ENCODE measurements at regions not wholly inside any gene's neighbourhood (a gene's known extent, or its start where the extent isn't known, plus 50 kb on each side); places are given as distances from the start of the nearest gene placed in this dataset.
"Not testable (repeated sequence)": the region's sequence is repeated elsewhere in the genome, so short reads cannot be mapped to it uniquely, and the experiment has no call there.

DNA sequence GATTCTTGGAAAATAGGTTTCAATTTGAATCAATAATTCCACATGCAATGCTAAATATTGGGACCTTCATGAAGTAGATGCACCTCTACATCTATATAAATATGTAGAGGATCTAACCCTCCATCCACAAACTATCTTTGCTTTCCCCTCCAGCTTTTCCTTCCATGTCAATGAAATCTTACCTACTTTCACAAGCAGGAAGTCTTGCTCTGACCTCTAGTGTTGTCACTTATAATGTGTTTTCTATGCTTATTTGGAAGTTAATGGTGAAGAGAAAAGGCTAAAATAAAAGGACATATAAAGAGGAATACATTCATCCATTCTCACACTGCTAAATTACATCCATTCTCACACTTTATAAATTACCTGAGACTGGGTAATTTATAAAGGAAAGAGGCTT lies 472.7 kb upstream of the DIAPH2 start:
- Histone ChIP-seq H3K27ac (no peak overlapping the region), H3K36me3 (no peaks in the 10 kb centered on the region), H3K9me3 (peaks cover 0 to 21% (median 0%) of the 10 kb centered on the region in 8 donors), H3K4me3 (no peak overlapping the region), H3K4me1 (no peaks in the 10 kb centered on the region), H3K27me3 (replicated peaks in 1 of 7) (no peaks in the 10 kb centered on the region)
- intact Hi-C loops (cut with DNase I; ENCODE audit: low total_unique reads) = no loop called here
- DNase-seq = no peak
- TF ChIP-seq POLR2A (IDR thresholded peaks at IDR 0.05) (no peak), POLR2AphosphoS5 (IDR thresholded peaks at IDR 0.05) (no peak)
- TF ChIP-seq, protein P1, sequence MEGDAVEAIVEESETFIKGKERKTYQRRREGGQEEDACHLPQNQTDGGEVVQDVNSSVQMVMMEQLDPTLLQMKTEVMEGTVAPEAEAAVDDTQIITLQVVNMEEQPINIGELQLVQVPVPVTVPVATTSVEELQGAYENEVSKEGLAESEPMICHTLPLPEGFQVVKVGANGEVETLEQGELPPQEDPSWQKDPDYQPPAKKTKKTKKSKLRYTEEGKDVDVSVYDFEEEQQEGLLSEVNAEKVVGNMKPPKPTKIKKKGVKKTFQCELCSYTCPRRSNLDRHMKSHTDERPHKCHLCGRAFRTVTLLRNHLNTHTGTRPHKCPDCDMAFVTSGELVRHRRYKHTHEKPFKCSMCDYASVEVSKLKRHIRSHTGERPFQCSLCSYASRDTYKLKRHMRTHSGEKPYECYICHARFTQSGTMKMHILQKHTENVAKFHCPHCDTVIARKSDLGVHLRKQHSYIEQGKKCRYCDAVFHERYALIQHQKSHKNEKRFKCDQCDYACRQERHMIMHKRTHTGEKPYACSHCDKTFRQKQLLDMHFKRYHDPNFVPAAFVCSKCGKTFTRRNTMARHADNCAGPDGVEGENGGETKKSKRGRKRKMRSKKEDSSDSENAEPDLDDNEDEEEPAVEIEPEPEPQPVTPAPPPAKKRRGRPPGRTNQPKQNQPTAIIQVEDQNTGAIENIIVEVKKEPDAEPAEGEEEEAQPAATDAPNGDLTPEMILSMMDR (IDR thresholded peaks at IDR 0.05 in 8 of 11, conservative IDR thresholded peaks at IDR 0.05 in 3 of 11) = no peak

DNA sequence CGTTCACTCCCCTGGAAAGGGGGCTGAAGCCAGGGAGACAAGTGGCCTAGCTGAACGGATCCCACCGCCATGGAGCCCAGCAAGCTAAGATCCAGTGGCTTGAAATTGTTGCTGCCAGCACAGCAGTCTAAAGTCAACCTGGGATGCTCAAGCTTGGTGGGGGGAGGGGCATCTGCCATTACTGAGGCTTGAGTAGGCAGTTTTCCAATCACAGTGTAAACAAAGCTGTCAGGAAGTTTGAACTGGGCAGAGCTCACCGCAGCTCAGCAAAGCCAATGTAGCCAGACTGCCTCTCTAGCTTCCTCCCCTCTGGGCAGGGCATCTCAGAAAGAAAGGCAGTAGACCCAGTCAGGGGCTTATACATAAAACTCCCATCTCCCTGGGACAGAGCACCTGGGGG lies 470.0 kb upstream of the DIAPH2 start:
- H3K36me3 ChIP-seq; H3K4me1 ChIP-seq; intact Hi-C loops (cut with DNase I; ENCODE audit: low total_unique reads); H3K27ac ChIP-seq; H3K27me3 ChIP-seq (replicated peaks in 1 of 7); H3K4me3 ChIP-seq; DNase-seq: not testable (repeated sequence)
- 76 to 100% (median 89%) methylated on average over 3 to 4 of the region's 4 CpGs for WGBS, 5 donors
- peaks cover 0 to 21% (median 0%) of the 10 kb centered on the region in 8 donors for H3K9me3 ChIP-seq

DNA sequence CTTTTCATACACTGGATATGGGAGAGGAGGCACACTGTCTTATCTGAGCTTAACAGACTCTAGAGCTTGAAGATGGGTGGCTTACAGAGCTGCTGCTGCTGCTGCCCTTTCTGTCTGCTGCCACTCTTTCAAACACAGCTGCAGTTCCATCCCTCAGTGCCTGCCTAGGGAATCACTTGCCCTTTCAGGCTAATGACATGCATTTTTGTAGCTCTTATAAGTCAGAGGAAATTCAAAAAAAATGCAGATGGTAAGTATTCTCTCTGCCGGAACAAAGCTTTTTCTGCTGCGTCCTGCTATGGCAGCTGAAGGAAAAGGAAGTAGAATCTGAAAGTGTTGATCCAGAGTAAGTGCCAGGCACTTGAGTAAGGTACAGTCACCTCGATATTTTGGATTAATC lies 460.4 kb upstream of the DIAPH2 start:
- TF ChIP-seq POLR2AphosphoS5 (IDR thresholded peaks at IDR 0.05) = no peak
- TF ChIP-seq POLR2A (IDR thresholded peaks at IDR 0.05) = no peak
- TF ChIP-seq, protein P1 (IDR thresholded peaks at IDR 0.05 in 8 of 11, conservative IDR thresholded peaks at IDR 0.05 in 3 of 11) = no peak

DNA sequence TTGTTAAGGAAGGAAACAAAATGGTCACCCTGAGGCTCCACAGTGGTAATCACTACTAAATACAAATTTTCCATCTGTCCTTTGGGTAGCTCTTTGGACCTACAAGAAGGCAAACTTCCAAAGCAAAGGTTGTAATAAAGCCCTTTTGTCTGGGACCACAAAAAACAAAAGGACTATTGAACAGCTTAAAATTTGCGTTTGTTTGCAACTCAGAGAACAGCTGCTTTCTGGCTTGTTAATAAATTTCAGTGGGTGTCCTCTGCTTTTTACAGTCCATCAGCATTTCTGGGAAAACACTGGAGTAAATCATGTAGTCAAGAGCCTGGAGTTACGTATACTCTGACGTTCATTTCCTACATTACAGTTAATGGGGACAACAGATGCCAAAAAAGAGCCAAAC lies 439.7 kb upstream of the DIAPH2 start:
- intact Hi-C loops (cut with DNase I; ENCODE audit: low total_unique reads) = no loop called here
- H3K36me3 ChIP-seq = no peaks in the 10 kb centered on the region
- 53 to 77% (median 65%) methylated on average over 3 of the region's 3 CpGs for WGBS, 5 donors

More for the DNA sequence above, 460.4 kb upstream of the DIAPH2 start:
- no peak overlapping the region for H3K4me3 ChIP-seq
- no peaks in the 10 kb centered on the region for H3K36me3 ChIP-seq
- no peaks in the 10 kb centered on the region for H3K27me3 ChIP-seq (replicated peaks in 1 of 7)
- no peaks in the 10 kb centered on the region for H3K9me3 ChIP-seq
- 11 to 43% (median 17%) methylated on average over 3 of the region's 3 CpGs for WGBS, 5 donors
- H3K27ac ChIP-seq = no peak overlapping the region
- H3K4me1 ChIP-seq = no peaks in the 10 kb centered on the region
- intact Hi-C loops (cut with DNase I; ENCODE audit: low total_unique reads) = no loop called here
- DNase-seq = no peak

More for the DNA sequence above, 439.7 kb upstream of the DIAPH2 start:
- no peak for DNase-seq
- TF ChIP-seq POLR2A (IDR thresholded peaks at IDR 0.05) (no peak), POLR2AphosphoS5 (IDR thresholded peaks at IDR 0.05) (no peak)
- TF ChIP-seq, protein P1 (IDR thresholded peaks at IDR 0.05 in 8 of 11, conservative IDR thresholded peaks at IDR 0.05 in 3 of 11) = no peak
- no peaks in the 10 kb centered on the region for H3K4me1 ChIP-seq
- no peaks in the 10 kb centered on the region for H3K27me3 ChIP-seq (replicated peaks in 1 of 7)
- H3K9me3 ChIP-seq = no peaks in the 10 kb centered on the region
- no peak overlapping the region for H3K27ac ChIP-seq
- H3K4me3 ChIP-seq = no peak overlapping the region

Measured in spleen (tissue), 11 donors.